CD4-positive, alpha-beta T cell (primary cell): ENCODE measurements at regions not wholly inside any gene's neighbourhood (a gene's known extent, or its start where the extent isn't known, plus 50 kb on each side); places are given as distances from the start of the nearest gene placed in this dataset.

Experiments
- ATAC-seq: fragments of 200-7000 bp; cut with Tn5 transposase; one replicate; pipeline ENCODE4 v1.10.0; 2022; ENCODE audit warnings: mild to moderate bottlenecking; ENCODE audit not compliant: poor library complexity
- CTCF ChIA-PET: fragments of 350-600 bp; sonication (Branson Sonifier 250); formaldehyde crosslinking; loops from one replicate; lab custom pipeline; 2021; ENCODE audit warnings: antibody characterized with exemption, inconsistent platforms; lab: Charles Lee
- POLR2A ChIA-PET: fragments of 350-600 bp; sonication (Branson Sonifier 250); formaldehyde crosslinking; loops from one replicate; lab custom pipeline; 2021; ENCODE audit warnings: antibody characterized with exemption, inconsistent platforms; lab: Charles Lee
- DNase-seq, 14 experiments: peaks; one replicate each; pipeline ENCODE4 v3.0.0-alpha.2; 2013 to 2020; ENCODE audit warnings: mixed read lengths in 2 of 14
- H3K27ac ChIP-seq, 2 donors: one replicate each; pipeline versions ENCODE4 v1.5.1 to v1.7.0; 2013; ENCODE audit warnings: low read length in 2 of 2, low read depth in 1 of 2, mild to moderate bottlenecking in 1 of 2
- H3K27me3 ChIP-seq, 2 experiments: 1 replicate in 1 of 2; 2 replicates in 1 of 2; pipeline versions ENCODE4 v1.6.1 to v1.7.0; 2013; ENCODE audit warnings: low read length in 2 of 2, control low read depth in 1 of 2, mild to moderate bottlenecking in 1 of 2, moderate library complexity in 1 of 2; ENCODE audit not compliant: insufficient read depth in 2 of 2, control insufficient read depth in 1 of 2
- H3K36me3 ChIP-seq: one replicate; pipeline ENCODE4 v1.6.1; 2013; ENCODE audit warnings: low read length, control low read depth; ENCODE audit not compliant: insufficient read depth
- H3K4me1 ChIP-seq: one replicate; pipeline ENCODE4 v1.6.1; 2013; ENCODE audit warnings: low read length, control low read depth; ENCODE audit not compliant: insufficient read depth
- H3K4me3 ChIP-seq: one replicate; pipeline ENCODE4 v1.5.1; 2013; ENCODE audit warnings: mild to moderate bottlenecking, low read length, moderate library complexity
- H3K9me3 ChIP-seq, 2 experiments: 1 replicate in 1 of 2; 2 replicates in 1 of 2; pipeline versions ENCODE4 v1.6.1 to v1.7.0; 2013; ENCODE audit warnings: low read length in 2 of 2, mild to moderate bottlenecking in 2 of 2, control low read depth in 1 of 2, moderate library complexity in 1 of 2; ENCODE audit not compliant: control insufficient read depth in 1 of 2, insufficient read depth in 1 of 2
- H3K27ac Mint-ChIP-seq: one replicate; pipeline ENCODE4 v1.8.0; 2020; ENCODE audit warnings: mixed read lengths
- H3K27me3 Mint-ChIP-seq: one replicate; pipeline ENCODE4 v1.8.0; 2021; ENCODE audit warnings: mixed read lengths
- H3K36me3 Mint-ChIP-seq: one replicate; pipeline ENCODE4 v1.8.0; 2021; ENCODE audit warnings: low read depth, mixed read lengths
- H3K4me1 Mint-ChIP-seq: one replicate; pipeline ENCODE4 v1.8.0; 2021; ENCODE audit warnings: low read depth, mixed read lengths
- H3K4me3 Mint-ChIP-seq: one replicate; pipeline ENCODE4 v1.8.0; 2020; ENCODE audit warnings: mild to moderate bottlenecking, mixed read lengths
- H3K9me3 Mint-ChIP-seq: one replicate; pipeline ENCODE4 v1.8.0; 2020; ENCODE audit warnings: mixed read lengths
- CTCF ChIP-seq: fragments of 200-600 bp; IDR thresholded peaks from one replicate; pipeline ENCODE4 v1.8.0; 2022; ENCODE audit warnings: antibody characterized with exemption, mild to moderate bottlenecking
- intact Hi-C, 2 experiments: fragments of 100-400 bp; cut with DNase I in 1 of 2; cut with micrococcal nuclease in 1 of 2; formaldehyde crosslinking; loops; one replicate each; pipeline versions ENCODE4 v1.15.1 to v1.9.0; 2023 to 2025; cut with DNase I, micrococcal nuclease

GRCh38 chr4:77229433-77229832, 72.4 kb downstream of the CCNG2 start:
- DNase-seq (no peak), ATAC-seq (no peak)
- ChIA-PET CTCF (interaction anchor here (0.6 kb wide), 1 partner anchor 74 kb away, joined by 4 read pairs; no protein-coding TSS in a partner anchor), POLR2A (no interaction called here)
- no peak overlapping the region for H3K4me3 Mint-ChIP-seq
- no peak for TF ChIP-seq CTCF
- no peaks in the 10 kb centered on the region for H3K36me3 Mint-ChIP-seq
- Histone ChIP-seq H3K4me1 (no peaks in the 10 kb centered on the region), H3K9me3 (peaks cover 8% of the 10 kb centered on the region in 2 experiments), H3K27me3 (peaks cover 0 to 2% of the 10 kb centered on the region in 2 experiments), H3K27ac (no peak overlapping the region), H3K36me3 (no peaks in the 10 kb centered on the region), H3K4me3 (no peak overlapping the region)
- H3K27ac Mint-ChIP-seq: no peak overlapping the region
- H3K4me1 Mint-ChIP-seq: no peaks in the 10 kb centered on the region
- intact Hi-C loops: no loop called here
- no peaks in the 10 kb centered on the region for H3K9me3 Mint-ChIP-seq
- H3K27me3 Mint-ChIP-seq: no peaks in the 10 kb centered on the region

GRCh38 chr4:77232653-77233052, 75.6 kb downstream of the CCNG2 start:
- no peak for TF ChIP-seq CTCF
- Mint-ChIP-seq H3K9me3 (no peaks in the 10 kb centered on the region), H3K36me3 (no peaks in the 10 kb centered on the region), H3K4me3 (no peak overlapping the region), H3K27me3 (no peaks in the 10 kb centered on the region), H3K27ac (no peak overlapping the region), H3K4me1 (no peaks in the 10 kb centered on the region)
- no peak for DNase-seq
- H3K36me3 ChIP-seq: no peaks in the 10 kb centered on the region
- intact Hi-C loops: no loop called here
- H3K4me1 ChIP-seq: no peaks in the 10 kb centered on the region
- ChIA-PET POLR2A (no interaction called here), CTCF (no interaction called here)
- H3K9me3 ChIP-seq: peaks cover under 1 to 3% of the 10 kb centered on the region in 2 experiments
- no peak overlapping the region for H3K27ac ChIP-seq
- H3K27me3 ChIP-seq: peaks cover 0 to 2% of the 10 kb centered on the region in 2 experiments
- H3K4me3 ChIP-seq: no peak overlapping the region
- ATAC-seq: no peak

GRCh38 chr4:77235289-77235854, 78.4 kb downstream of the CCNG2 start:
- H3K4me1 ChIP-seq: no peaks in the 10 kb centered on the region
- H3K36me3 Mint-ChIP-seq: no peaks in the 10 kb centered on the region
- no peaks in the 10 kb centered on the region for H3K4me1 Mint-ChIP-seq
- H3K9me3 ChIP-seq: no peaks in the 10 kb centered on the region
- CTCF ChIA-PET: no interaction called here
- ATAC-seq (no peak), DNase-seq (no peak)
- no peak overlapping the region for H3K4me3 ChIP-seq
- H3K9me3 Mint-ChIP-seq: no peaks in the 10 kb centered on the region
- POLR2A ChIA-PET: no interaction called here
- no peak for TF ChIP-seq CTCF
- H3K27ac ChIP-seq: no peak overlapping the region
- peaks cover 1% of the 10 kb centered on the region for H3K27me3 Mint-ChIP-seq
- peaks cover 0 to 2% of the 10 kb centered on the region in 2 experiments for H3K27me3 ChIP-seq
- H3K4me3 Mint-ChIP-seq: no peak overlapping the region
- no peaks in the 10 kb centered on the region for H3K36me3 ChIP-seq
- no peak overlapping the region for H3K27ac Mint-ChIP-seq
- intact Hi-C loops: no loop called here
